Testis (tissue), 2 donors: ENCODE measurements at regions not wholly inside any gene's neighbourhood (a gene's known extent, or its start where the extent isn't known, plus 50 kb on each side); places are given as distances from the start of the nearest gene placed in this dataset.
"Not testable (repeated sequence)": the region's sequence is repeated elsewhere in the genome, so short reads cannot be mapped to it uniquely, and the experiment has no call there.

ENCODE experiments used
- DNase-seq: peaks from one replicate; pipeline ENCODE4 v3.0.0-alpha.2; 2019
- H3K27ac ChIP-seq, 2 donors: fragments of 200-600 bp; sonication (generic); one replicate each; pipeline ENCODE4 v1.5.1; 2019
- H3K27me3 ChIP-seq: fragments of 200-600 bp; sonication (generic); one replicate; pipeline ENCODE4 v1.5.1; 2019
- H3K36me3 ChIP-seq: fragments of 200-600 bp; sonication (generic); one replicate; pipeline ENCODE4 v1.5.1; 2017; ENCODE audit warnings: low read depth; ENCODE audit errors: missing control alignments
- H3K4me1 ChIP-seq: fragments of 200-600 bp; sonication (generic); one replicate; pipeline ENCODE4 v1.5.1; 2019
- H3K4me3 ChIP-seq, 2 donors: fragments of 200-600 bp; sonication (generic); one replicate each; pipeline ENCODE4 v1.5.1; 2017 to 2019
- H3K9me3 ChIP-seq: fragments of 200-600 bp; sonication (generic); one replicate; pipeline ENCODE4 v1.5.1; 2017
- POLR2A ChIP-seq: fragments of 450-650 bp; IDR thresholded peaks from one replicate; pipeline ENCODE4 v1.6.1; 2017; ENCODE audit warnings: antibody characterized with exemption, mild to moderate bottlenecking, moderate library complexity
- WGBS, 2 donors: methylation state at CpG; one replicate each; pipeline ENCODE4 v1.1.5; 2018; 5-methylcytosine and 5-hydroxymethylcytosine counted together
- intact Hi-C: fragments of 100-400 bp; cut with DNase I; formaldehyde crosslinking; loops from one replicate; pipeline ENCODE4 v1.15.1; 2023; ENCODE audit warnings: low total_unique reads
- TF ChIP-seq, protein P1 (sequence below), 3 experiments: fragments of 450-650 bp in 2 of 3; fragments of 200-600 bp in 1 of 3; sonication (generic) in 1 of 3; IDR thresholded peaks; one replicate each; pipeline ENCODE4 v1.5.1; 2016 to 2019; ENCODE audit warnings: antibody characterized with exemption in 3 of 3, mild to moderate bottlenecking in 2 of 3, moderate library complexity in 1 of 3

DNA sequence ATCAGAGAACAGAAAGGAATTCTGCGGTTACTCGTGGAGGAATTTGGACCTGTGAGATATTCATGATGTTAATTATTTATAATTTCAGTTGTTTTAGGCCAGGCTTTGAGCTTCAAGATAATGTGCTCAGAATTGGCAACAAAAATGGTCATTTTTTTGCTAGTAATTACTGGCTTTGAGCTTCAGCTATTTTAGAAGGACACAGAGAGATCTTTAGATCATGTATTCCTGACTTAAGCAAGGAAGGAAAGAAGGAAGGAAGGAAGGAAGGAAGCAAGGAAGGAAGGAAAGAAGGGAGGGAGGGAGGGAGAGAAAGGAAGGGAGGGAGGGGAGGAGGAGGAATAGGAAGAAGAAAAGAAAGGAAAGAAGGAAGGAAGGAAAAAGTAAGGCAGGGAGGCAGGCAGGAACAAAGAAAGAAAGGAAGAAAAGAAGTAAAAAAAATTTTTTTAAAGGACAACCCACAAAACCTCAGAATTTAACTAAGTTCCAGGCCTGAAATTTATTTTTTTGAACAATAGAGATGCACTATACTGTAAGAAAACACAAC is 277.9 kb upstream of the KLF3 start:
- DNase-seq: no peak
- WGBS, 2 donors: 32 to 60% methylated on average over 2 of the region's 2 CpGs
- no peaks in the 10 kb centered on the region for H3K9me3 ChIP-seq
- intact Hi-C loops: no loop called here
- no peak overlapping the region for H3K27ac ChIP-seq
- no peak overlapping the region for H3K4me3 ChIP-seq
- no peaks in the 10 kb centered on the region for H3K36me3 ChIP-seq
- peaks cover 22% of the 10 kb centered on the region for H3K4me1 ChIP-seq
- H3K27me3 ChIP-seq: no peaks in the 10 kb centered on the region
- TF ChIP-seq POLR2A: no peak
- TF ChIP-seq, protein P1, sequence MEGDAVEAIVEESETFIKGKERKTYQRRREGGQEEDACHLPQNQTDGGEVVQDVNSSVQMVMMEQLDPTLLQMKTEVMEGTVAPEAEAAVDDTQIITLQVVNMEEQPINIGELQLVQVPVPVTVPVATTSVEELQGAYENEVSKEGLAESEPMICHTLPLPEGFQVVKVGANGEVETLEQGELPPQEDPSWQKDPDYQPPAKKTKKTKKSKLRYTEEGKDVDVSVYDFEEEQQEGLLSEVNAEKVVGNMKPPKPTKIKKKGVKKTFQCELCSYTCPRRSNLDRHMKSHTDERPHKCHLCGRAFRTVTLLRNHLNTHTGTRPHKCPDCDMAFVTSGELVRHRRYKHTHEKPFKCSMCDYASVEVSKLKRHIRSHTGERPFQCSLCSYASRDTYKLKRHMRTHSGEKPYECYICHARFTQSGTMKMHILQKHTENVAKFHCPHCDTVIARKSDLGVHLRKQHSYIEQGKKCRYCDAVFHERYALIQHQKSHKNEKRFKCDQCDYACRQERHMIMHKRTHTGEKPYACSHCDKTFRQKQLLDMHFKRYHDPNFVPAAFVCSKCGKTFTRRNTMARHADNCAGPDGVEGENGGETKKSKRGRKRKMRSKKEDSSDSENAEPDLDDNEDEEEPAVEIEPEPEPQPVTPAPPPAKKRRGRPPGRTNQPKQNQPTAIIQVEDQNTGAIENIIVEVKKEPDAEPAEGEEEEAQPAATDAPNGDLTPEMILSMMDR (IDR thresholded peaks at IDR 0.05): no peak

DNA sequence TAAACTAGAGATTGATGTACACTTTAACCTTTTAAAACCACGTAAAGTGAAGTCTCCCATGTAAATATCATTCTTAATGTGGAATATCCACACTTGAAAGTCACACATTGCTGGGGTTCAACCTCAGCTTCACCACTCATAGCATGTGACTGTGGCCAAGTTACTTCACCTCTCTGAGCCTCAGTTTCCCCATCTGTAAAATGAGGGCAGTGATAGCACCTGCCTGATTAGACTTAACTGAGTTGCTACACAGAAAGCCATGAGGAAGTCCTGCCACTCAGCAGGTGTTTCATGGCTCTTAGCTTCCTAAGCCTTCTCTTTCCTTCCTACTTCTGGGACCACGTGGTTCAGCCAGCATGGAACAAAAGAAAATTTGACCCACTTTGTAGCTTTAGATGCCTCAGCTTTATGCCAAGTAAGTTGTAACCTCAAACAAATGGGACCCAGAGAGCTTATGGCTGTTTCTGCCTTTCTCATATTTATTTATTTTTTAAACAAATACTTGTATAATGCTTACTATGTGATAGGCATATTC is 277.3 kb upstream of the KLF3 start:
- Histone ChIP-seq H3K4me1 (peaks cover 22% of the 10 kb centered on the region), H3K27me3 (no peaks in the 10 kb centered on the region), H3K4me3 (no peak overlapping the region), H3K36me3 (no peaks in the 10 kb centered on the region), H3K9me3 (no peaks in the 10 kb centered on the region), H3K27ac (peak overlapping the region in 1 of 2 donors; percentile 5)
- intact Hi-C loops: no loop called here
- TF ChIP-seq POLR2A: no peak
- TF ChIP-seq, protein P1 (IDR thresholded peaks at IDR 0.05): no peak
- WGBS, 2 donors: 70 to 79% methylated on average over 2 of the region's 2 CpGs
- no peak for DNase-seq

DNA sequence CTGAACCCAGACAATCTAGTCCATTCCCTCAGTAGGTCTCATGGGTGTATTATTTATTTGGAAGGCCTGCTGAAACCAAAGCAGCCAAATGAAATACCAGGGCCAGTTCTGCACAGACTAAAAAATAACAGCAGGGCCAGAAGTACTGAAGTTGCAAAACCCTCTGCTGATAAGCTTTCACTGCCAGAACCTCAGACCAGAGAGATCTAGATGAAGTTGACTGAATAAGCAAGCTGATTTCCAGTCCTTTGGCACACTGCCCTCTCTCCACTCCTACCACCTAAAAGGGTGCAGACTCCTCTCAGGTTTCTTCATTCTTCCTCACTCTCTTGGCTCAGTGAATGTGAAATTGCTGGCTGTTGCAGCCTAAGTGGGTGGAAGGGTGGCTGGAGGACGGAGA is 276.7 kb upstream of the KLF3 start:
- H3K4me3 ChIP-seq: no peak overlapping the region
- intact Hi-C loops: no loop called here
- H3K36me3 ChIP-seq: no peaks in the 10 kb centered on the region
- H3K27ac ChIP-seq: peak overlapping the region in 1 of 2 donors; percentile 5
- no peaks in the 10 kb centered on the region for H3K27me3 ChIP-seq
- DNase-seq: peak; percentile 75
- TF ChIP-seq POLR2A: no peak
- TF ChIP-seq, protein P1 (IDR thresholded peaks at IDR 0.05): no peak
- WGBS, 2 donors: 55 to 70% methylated on average over 1 of the region's 1 CpG
- H3K9me3 ChIP-seq: no peaks in the 10 kb centered on the region
- H3K4me1 ChIP-seq: peaks cover 22% of the 10 kb centered on the region

DNA sequence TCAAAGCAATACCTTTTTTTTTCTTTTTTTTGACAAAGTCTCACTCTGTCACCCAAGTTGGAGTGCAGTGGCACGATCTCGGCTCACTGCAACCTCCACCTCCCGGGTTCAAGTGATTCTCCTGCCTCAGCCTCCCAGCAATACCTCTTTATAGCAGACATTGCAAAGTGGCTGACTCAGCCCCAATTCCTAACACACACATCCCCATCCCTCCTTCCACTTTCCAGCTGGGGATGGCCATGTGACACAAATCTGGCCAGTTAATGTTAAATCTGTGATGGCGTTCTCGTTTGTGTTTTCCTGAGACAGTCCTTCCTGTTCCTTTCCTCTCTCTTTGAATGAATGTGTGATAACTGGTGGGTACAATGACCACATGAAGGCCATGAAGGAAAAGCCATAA is 276.2 kb upstream of the KLF3 start:
- no peak overlapping the region for H3K4me3 ChIP-seq
- intact Hi-C loops: no loop called here
- no peaks in the 10 kb centered on the region for H3K9me3 ChIP-seq
- H3K27me3 ChIP-seq: no peaks in the 10 kb centered on the region
- H3K36me3 ChIP-seq: no peaks in the 10 kb centered on the region
- WGBS, 2 donors: 84 to 85% methylated on average over 5 of the region's 5 CpGs
- H3K4me1 ChIP-seq: peaks cover 22% of the 10 kb centered on the region
- H3K27ac ChIP-seq: no peak overlapping the region
- no peak for DNase-seq
- no peak for TF ChIP-seq POLR2A
- TF ChIP-seq, protein P1 (IDR thresholded peaks at IDR 0.05): no peak

DNA sequence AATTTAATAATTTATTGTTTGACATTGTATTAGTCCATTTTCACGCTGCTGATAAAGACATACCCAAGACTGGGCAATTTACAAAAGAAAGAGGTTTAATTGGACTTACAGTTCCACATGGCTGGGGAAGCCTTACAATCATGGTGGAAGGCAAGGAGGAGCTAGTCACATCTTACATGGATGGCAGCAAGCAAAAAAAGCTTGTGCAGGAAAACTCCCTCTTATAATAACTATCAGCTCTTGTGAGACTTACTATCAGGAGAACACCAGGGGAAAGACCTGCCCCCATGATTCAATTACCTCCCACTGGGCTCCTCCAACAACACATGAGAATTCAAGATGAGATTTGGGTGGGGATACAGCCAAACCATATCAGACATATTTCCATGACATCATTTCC is 275.1 kb upstream of the KLF3 start:
- intact Hi-C loops, H3K4me3 ChIP-seq, H3K27me3 ChIP-seq, H3K27ac ChIP-seq, DNase-seq, H3K36me3 ChIP-seq, H3K9me3 ChIP-seq: not testable (repeated sequence)
- WGBS, 2 donors: 48 to 55% methylated on average over 1 of the region's 1 CpG
- peaks cover 22% of the 10 kb centered on the region for H3K4me1 ChIP-seq
